ENCODE measurements at regions not wholly inside any gene's neighbourhood (a gene's known extent, or its start where the extent isn't known, plus 50 kb on each side); places are given as distances from the start of the nearest gene placed in this dataset.

- no peak for DNase-seq
Measured at GRCh38 chr15:93217343-93217742, 128.3 kb upstream of the RGMA start.

DNA sequence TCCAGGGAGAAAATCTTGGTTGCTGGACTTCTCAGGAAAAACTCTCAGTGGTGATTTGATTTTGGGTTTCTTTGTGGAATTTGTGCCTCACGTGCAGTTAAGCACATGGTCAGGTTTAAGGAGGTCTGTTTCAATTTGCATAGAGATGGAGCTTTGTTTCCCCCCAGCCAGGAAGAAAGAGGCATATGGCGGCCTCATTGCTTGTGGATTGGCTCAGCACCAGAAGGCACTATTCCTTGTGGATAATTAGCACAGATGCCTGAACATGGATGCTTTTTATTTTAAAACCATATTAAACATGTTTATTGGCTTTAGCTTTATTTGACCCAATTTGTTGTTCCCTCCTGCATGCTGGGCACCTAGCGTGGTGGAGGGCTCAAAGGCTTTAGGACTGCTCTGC lies 125.1 kb upstream of the RGMA start:
- DNase-seq, result no peak

GRCh38 chr15:93213281-93213680 lies 124.3 kb upstream of the RGMA start:
- DNase-seq, result no peak

GRCh38 chr15:93212578-93212977 lies 123.6 kb upstream of the RGMA start:
- no peak for DNase-seq

GRCh38 chr15:93210995-93211394 lies 122.0 kb upstream of the RGMA start:
- DNase-seq, result no peak

- DNase-seq, result no peak
Measured at GRCh38 chr15:93209690-93210445, 120.9 kb upstream of the RGMA start.

DNA sequence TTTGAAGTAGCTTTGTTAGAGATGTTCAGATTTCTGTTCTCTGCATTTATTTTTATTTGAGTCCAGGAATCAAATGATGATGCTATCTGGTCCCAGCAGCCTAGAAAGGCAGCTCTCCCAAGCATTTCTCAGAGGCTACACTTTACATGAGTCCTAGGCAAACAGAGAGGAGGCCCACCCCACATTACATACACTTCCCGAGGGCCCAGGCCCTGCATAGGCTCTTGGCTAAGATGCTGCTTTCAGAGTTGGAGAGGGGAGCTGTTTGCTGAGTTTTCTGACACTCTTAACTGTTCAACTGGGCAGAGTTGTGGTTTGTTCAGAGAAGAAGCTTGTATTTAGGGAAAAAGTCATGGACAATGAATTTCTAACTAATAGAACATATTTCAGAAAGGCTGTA lies 117.9 kb upstream of the RGMA start:
- no peak for DNase-seq

DNA sequence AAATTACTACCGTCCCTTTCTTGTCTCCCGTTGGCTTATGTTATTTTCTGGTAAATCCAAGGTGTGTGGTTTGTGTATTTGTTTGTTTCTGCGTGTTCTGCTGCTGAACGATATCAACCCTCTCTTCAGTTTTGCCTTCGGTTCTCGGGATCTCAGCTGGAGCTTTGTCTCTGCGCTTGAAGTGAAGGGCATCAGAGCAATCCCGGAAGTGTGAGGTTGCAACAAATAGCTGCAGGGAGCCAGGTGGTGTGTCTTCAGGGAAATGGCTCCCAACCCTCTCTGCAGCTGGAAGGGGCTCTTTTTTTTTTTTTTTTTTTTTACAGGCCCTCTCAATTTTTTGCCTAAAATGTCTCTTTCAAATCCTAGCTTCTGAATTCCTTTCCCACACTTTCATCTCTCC lies 116.4 kb upstream of the RGMA start:
- no peak for DNase-seq

DNA sequence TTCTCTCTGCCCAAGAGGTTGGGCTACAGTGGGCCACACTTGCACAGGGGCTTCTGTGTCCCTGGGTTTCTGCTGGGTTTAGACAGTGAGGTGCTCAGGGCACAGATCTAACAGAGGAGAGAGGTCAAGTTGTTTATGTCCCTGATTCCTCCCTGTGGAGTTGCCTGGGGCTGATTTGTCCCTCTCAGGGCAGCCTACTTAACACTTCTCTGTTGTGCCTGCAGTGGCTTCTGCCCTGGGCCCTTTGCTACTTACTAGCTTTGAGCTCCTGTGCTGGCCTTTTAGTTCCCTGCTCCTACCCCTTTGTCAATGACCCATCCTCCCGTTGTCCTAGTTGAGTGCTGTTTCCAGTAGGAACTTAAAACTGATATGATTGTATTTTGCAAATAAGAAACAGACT lies 114.0 kb upstream of the RGMA start:
- no peak for DNase-seq

DNA sequence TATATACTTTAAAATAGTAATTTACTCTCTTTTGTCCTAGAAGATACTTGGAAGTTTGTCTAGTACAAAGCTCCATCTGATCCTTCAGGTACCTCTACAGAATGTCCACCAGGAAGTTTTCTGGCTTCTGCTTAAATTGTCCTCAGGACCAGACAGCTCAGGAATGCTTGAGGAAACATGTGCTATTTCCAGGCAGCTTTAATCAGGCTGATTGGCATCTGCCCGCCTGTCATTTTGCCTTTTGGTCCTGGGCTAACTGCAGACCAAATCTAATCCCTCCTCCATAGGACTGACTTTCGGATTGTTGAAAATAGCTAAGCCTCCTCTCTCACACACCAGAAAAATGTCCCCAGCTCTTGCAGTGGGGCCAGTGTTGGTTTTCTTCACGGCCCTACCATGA lies 113.4 kb upstream of the RGMA start:
- DNase-seq, result no peak

GRCh38 chr15:93201940-93202339 lies 112.9 kb upstream of the RGMA start:
- no peak for DNase-seq

DNA sequence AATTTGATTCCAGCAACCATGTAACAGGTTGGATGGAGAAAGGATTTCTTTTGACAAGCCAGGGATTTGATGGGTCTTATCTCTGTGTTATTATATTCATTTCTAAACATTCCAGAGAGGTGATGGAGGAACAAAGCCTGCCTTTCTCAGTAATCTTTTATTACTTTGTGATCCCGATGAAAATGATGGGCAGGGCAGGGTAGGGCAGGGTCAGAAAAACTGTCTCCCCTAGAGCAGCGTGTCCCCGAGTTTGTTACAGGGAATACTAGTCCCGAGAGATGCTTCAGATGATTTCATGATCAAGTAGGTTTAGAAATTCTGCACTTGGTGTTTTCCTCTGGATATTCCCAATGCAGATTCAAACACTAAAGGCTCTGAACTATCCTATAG lies 111.8 kb upstream of the RGMA start:
- DNase-seq, result no peak

DNA sequence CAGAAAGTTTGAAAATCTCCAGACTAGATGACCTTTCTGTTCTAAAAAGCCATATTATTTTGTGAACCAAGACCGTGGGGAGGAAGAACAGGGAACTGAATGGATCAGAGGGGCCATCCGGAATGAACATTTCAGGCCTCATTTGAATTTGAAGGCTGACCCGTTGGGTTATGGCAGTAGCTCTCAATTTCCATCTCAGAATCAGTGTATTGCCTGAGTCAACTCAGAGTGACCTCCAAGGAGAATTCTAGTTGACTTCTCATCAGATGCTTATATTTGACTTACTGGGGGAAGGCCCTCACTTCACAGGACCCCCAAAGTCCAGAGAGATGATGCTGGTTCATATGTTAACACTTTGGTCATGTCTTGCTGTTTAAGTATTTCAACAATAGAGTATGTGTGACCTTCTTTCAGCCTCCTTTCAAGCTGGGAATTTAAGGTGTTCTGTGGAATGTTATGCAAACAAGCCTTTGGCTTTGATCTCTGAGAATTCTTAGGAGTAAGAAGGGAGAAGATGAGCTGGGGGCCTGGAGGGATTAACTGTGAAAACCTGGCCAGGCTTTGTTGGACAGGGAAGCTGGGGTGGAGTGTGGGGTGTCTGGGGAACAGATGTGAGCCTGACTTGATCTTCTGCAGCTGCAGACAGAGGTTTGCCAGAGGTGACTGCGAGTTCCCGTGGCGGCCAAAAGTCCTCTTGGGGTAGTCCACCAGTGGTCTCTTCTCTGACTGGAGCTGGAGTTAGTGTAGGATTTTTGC lies 111.2 kb upstream of the RGMA start:
- no peak for DNase-seq

GRCh38 chr15:93196135-93196670 lies 107.2 kb upstream of the RGMA start:
- DNase-seq, result no peak

DNA sequence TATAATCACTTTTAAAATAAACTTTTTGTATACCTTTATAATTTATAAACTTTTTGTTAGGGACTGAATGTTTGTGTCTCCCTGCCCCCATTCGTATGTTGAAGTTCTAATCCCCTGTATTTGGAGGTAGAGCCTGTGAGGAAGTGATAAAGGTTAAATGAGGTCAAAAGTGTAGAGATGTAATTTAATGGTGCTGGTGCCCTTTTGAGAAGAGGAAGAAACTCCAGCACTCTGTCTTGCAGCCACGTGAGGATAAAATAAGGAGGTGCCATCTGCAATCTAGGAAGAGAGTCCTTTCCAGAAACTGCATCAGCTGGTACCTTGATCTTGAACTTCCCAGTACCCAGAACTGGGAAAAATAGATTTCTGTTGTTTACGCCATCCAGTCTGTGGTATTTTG lies 106.1 kb upstream of the RGMA start:
- DNase-seq, result no peak

DNA sequence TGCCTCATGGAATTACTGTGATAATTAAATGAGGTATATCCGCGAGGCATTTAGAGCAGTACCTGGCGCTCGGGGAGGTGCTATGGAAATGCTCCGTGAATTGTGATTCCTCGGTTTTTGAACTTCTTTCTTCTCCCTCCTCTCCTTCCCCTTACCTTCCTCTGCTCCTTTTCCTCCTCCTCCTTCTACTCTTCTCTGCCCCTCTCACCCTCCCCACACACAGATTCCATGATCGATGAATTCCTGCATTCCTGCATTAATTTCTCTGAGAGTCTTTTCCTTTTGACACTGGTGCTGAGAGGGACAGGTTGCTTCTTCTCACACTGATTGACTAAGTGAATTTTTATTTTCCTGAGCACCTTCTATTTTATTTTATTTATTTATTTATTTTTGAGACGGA lies 101.2 kb upstream of the RGMA start:
- no peak for DNase-seq

GRCh38 chr15:93189561-93189960 lies 100.5 kb upstream of the RGMA start:
- DNase-seq, result no peak

GRCh38 chr15:93188236-93188635 lies 99.2 kb upstream of the RGMA start:
- DNase-seq, result no peak

- DNase-seq, result no peak
Measured at GRCh38 chr15:93185796-93186195, 96.8 kb upstream of the RGMA start.

DNA sequence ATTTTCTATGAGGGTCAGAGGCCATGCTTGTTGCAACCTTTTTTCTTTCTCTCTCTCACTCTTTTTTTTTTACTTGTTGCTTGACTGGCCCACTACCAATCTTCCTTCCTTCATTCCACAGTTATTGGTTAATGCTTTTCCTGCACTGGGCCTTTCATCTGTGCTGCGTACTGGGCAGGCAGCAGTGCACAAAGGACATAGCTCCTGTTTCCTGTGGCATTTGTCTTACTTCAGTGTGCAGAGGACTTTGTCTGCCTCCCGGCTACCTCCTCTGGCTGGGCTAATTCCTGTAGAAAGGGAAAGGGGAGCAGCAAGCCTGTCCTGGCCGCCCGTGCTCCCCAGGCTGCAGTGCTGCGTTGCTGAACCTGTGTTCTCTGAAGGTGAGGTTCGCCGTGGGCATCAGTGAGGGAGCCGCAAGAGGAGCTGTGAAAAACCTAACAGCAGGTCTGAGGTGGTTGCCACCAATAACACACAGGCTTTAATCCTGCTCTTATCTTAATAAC lies 93.7 kb upstream of the RGMA start:
- DNase-seq, result no peak

DNA sequence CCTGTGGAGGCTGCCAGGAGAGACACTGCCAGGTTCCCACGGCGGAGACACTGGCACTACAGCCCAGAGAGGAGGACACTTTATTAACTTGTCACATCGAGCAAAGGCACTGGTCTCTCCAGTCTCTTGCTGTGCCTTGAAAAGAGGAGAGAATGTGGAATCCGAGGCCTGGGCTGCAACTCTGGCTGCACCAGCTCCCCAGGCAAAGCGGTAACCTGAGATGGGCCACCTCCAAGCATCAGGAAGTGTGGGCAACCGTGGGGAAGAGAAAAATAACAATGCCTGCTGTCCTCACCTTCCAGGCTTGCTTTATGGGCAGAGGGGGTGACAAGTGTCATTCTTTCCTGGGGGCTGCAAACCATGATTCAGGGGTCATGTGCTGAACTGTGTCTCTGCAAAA lies 91.6 kb upstream of the RGMA start:
- no peak for DNase-seq

DNA sequence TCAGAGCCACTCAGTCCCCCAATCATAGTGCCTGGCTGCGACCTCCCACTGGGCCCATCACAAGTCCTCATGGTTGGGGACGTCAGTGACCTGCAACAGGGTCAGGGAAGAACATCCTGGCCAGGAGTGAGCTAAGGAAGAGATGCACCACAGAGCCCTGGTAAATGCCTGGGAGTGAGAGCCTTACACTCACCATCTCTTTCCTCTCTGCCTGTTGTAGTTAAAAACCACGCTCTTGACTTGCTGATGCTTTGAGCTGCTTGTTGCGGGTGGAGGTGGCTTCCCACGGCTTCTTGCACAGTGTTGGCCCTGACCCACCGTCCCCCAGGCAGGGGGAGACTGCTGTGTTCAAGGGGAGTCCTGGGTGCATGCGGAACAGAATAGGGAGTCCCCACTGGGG lies 91.1 kb upstream of the RGMA start:
- DNase-seq, result no peak

GRCh38 chr15:93179700-93180102 lies 90.7 kb upstream of the RGMA start:
- no peak for DNase-seq

DNA sequence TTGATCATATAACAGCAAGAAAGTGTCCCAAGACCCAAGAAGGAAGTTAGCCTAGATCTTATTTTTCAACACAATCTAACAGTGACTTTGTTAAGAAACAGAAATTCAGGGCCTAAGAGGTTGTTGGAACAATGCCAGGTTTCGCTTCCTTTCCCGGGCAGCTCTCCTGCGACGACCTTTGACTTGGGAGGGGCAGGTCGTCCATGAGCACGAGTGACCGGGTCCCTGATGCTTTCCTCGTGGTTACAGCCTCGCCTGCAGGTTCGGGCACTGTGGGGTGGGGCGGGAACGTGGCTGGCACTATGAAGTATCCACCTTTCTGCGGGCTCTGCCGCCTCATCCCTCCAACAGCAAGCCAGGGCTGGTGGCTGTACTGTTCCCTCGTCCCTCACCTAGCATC lies 90.1 kb upstream of the RGMA start:
- no peak for DNase-seq

All from 8988T (cell line).